Adrenal gland (tissue), 9 donors: ENCODE measurements at regions not wholly inside any gene's neighbourhood (a gene's known extent, or its start where the extent isn't known, plus 50 kb on each side); places are given as distances from the start of the nearest gene placed in this dataset.

ENCODE experiments used
- DNase-seq, 7 donors: peaks; one replicate each; pipeline ENCODE4 v3.0.0-alpha.2; 2019 to 2020
- H3K27ac ChIP-seq, 5 donors: fragments of 200-600 bp; sonication (generic) in 4 of 5; 1 replicate in 3 of 5; 2 replicates in 2 of 5; pipeline versions ENCODE4 v1.5.1 to v1.8.0; 2016 to 2020; ENCODE audit warnings: mild to moderate bottlenecking in 1 of 5
- H3K27me3 ChIP-seq: fragments of 200-600 bp; 2 replicates; pipeline ENCODE4 v1.8.0; 2021
- H3K36me3 ChIP-seq, 2 donors: fragments of 200-600 bp; replicated peaks in 1 of 2; 1 replicate in 1 of 2; 2 replicates in 1 of 2; pipeline versions ENCODE4 v1.5.1 to v1.8.0; 2018 to 2022
- H3K4me1 ChIP-seq, 2 donors: fragments of 200-600 bp; replicated peaks in 1 of 2; 1 replicate in 1 of 2; 2 replicates in 1 of 2; pipeline versions ENCODE4 v1.5.1 to v1.8.0; 2018 to 2021
- H3K4me3 ChIP-seq, 4 donors: fragments of 200-600 bp; sonication (generic) in 3 of 4; one replicate each; pipeline ENCODE4 v1.5.1; 2016 to 2018
- H3K9me3 ChIP-seq, 3 donors: fragments of 200-600 bp; sonication (generic) in 1 of 3; replicated peaks in 1 of 3; 1 replicate in 2 of 3; 2 replicates in 1 of 3; pipeline versions ENCODE4 v1.5.1 to v1.8.0; 2016 to 2021
- CTCF ChIP-seq, 6 experiments: fragments of 450-650 bp in 4 of 6; fragments of 200-600 bp in 2 of 6; sonication (generic) in 1 of 6; IDR thresholded peaks; 1 replicate in 5 of 6; 2 replicates in 1 of 6; pipeline versions ENCODE4 v1.5.1 to v1.8.0; 2016 to 2021; ENCODE audit warnings: antibody characterized with exemption in 6 of 6, mild to moderate bottlenecking in 2 of 6, moderate library complexity in 1 of 6
- POLR2A ChIP-seq, 2 donors: fragments of 450-650 bp; IDR thresholded peaks; one replicate each; pipeline ENCODE4 v1.6.1; 2017; ENCODE audit warnings: antibody characterized with exemption in 2 of 2, mild to moderate bottlenecking in 2 of 2, moderate library complexity in 1 of 2
- WGBS, 4 donors: extraction: QIAGEN DNeasy Blood & Tissue Kit in 2 of 4; methylation state at CpG; one replicate each; pipeline versions ENCODE4 v1.1.5 to v1.1.7; 2013 to 2017; 5-methylcytosine and 5-hydroxymethylcytosine counted together
- intact Hi-C, 2 donors: fragments of 100-400 bp; cut with DNase I; formaldehyde crosslinking; loops; one replicate each; pipeline versions ENCODE4 v1.14.1 to v1.15.0; 2022 to 2023
- donor health status: healthy with polysubstance abuse.
- donor health status: Bipolar disorder and iron deficiency.
- donor health status: DM: yes; HTN: yes; CAD: no.
- donor health status: DM: no; HTN: no; CAD: no.
- donor health status: DM: no; HTN: no; CAD: no.

GRCh38 chr6:153591159-153591558 lies 447.9 kb upstream of the OPRM1 start:
- intact Hi-C loops: no loop called here
- DNase-seq: no peak

GRCh38 chr6:153590411-153590810 lies 448.6 kb upstream of the OPRM1 start:
- no peak for TF ChIP-seq POLR2A (IDR thresholded peaks at IDR 0.05)
- no peak for TF ChIP-seq CTCF (IDR thresholded peaks at IDR 0.05)
- Histone ChIP-seq H3K27ac (no peak overlapping the region), H3K4me3 (no peak overlapping the region), H3K9me3 (no peaks in the 10 kb centered on the region), H3K27me3 (no peaks in the 10 kb centered on the region), H3K36me3 (no peaks in the 10 kb centered on the region), H3K4me1 (no peaks in the 10 kb centered on the region)
- no peak for DNase-seq
- intact Hi-C loops: no loop called here

More at GRCh38 chr6:153591159-153591558, 447.9 kb upstream of the OPRM1 start:
- Histone ChIP-seq H3K9me3 (no peaks in the 10 kb centered on the region), H3K4me1 (no peaks in the 10 kb centered on the region), H3K27me3 (no peaks in the 10 kb centered on the region), H3K4me3 (no peak overlapping the region), H3K36me3 (no peaks in the 10 kb centered on the region), H3K27ac (no peak overlapping the region)
- no peak for TF ChIP-seq CTCF (IDR thresholded peaks at IDR 0.05)
- TF ChIP-seq POLR2A (IDR thresholded peaks at IDR 0.05): no peak

- WGBS, 4 donors: 72 to 78% (median 76%) methylated on average over 3 of the region's 3 CpGs
- intact Hi-C loops: no loop called here
- no peaks in the 10 kb centered on the region for H3K4me1 ChIP-seq
- H3K9me3 ChIP-seq: no peaks in the 10 kb centered on the region
- no peak overlapping the region for H3K4me3 ChIP-seq
- H3K36me3 ChIP-seq: no peaks in the 10 kb centered on the region
- DNase-seq: no peak
- H3K27ac ChIP-seq: no peak overlapping the region
- H3K27me3 ChIP-seq: no peaks in the 10 kb centered on the region
- TF ChIP-seq POLR2A (IDR thresholded peaks at IDR 0.05): no peak
- no peak for TF ChIP-seq CTCF (IDR thresholded peaks at IDR 0.05)
Observed at GRCh38 chr6:153588330-153588729, 450.7 kb upstream of the OPRM1 start.

GRCh38 chr6:153583685-153584084 lies 452.6 kb upstream of the RGS17 start:
- no peaks in the 10 kb centered on the region for H3K9me3 ChIP-seq
- H3K4me3 ChIP-seq: no peak overlapping the region
- intact Hi-C loops: no loop called here
- H3K36me3 ChIP-seq: no peaks in the 10 kb centered on the region
- H3K27ac ChIP-seq: no peak overlapping the region
- H3K4me1 ChIP-seq: no peaks in the 10 kb centered on the region
- DNase-seq: no peak
- H3K27me3 ChIP-seq: no peaks in the 10 kb centered on the region
- TF ChIP-seq CTCF (IDR thresholded peaks at IDR 0.05): no peak
- TF ChIP-seq POLR2A (IDR thresholded peaks at IDR 0.05): no peak
- 62 to 77% (median 70%) methylated on average over 2 of the region's 2 CpGs for WGBS, 4 donors
